ENCODE measurements at regions not wholly inside any gene's neighbourhood (a gene's known extent, or its start where the extent isn't known, plus 50 kb on each side); places are given as distances from the start of the nearest gene placed in this dataset.

- WGBS (ENCODE audit: insufficient coverage), result no CpG with 5 or more reads among the region's 6 CpGs
- H4K20me1 ChIP-seq (ENCODE audit: control insufficient read depth, insufficient read depth, low read length, poor library complexity, severe bottlenecking), result no peaks in the 10 kb centered on the region
- ChIA-PET CTCF (no interaction called here), POLR2A (no interaction called here)
- Mint-ChIP-seq H3K27me3 (peaks cover 4% of the 10 kb centered on the region), H3K9me3 (ENCODE audit: insufficient read depth) (no peaks in the 10 kb centered on the region), H3K4me3 (no peak overlapping the region), H3K4me1 (peaks cover 3% of the 10 kb centered on the region), H3K27ac (no peak overlapping the region)
- H3K27me3 ChIP-seq (replicated peaks in 1 of 4; ENCODE audit: control extremely low read depth in 1 of 4, control insufficient read depth in 3 of 4, insufficient read depth in 4 of 4, low read length in 3 of 4), result no peaks in the 10 kb centered on the region
- DNase-seq, result no peak
- H3K4me2 ChIP-seq (replicated peaks; ENCODE audit: low read depth, low read length, poor library complexity, severe bottlenecking), result no peak overlapping the region
- no peaks in the 10 kb centered on the region for H3K4me1 ChIP-seq (ENCODE audit: control insufficient read depth in 2 of 2, insufficient read depth in 2 of 2, low read length in 2 of 2)
- no peaks in the 10 kb centered on the region for H3K9me3 ChIP-seq (ENCODE audit: control extremely low read depth in 1 of 3, control insufficient read depth in 2 of 3, insufficient read depth in 1 of 3, low read length in 2 of 3)
- no peak overlapping the region for H3K27ac ChIP-seq (ENCODE audit: low read length in 2 of 2)
- no peak overlapping the region for H3K9ac ChIP-seq (ENCODE audit: low read length)
- H3K79me2 ChIP-seq (ENCODE audit: control insufficient read depth, insufficient read depth, low read length), result no peaks in the 10 kb centered on the region
- no peak for ATAC-seq (ENCODE audit: low read depth)
- H3K36me3 ChIP-seq (replicated peaks in 1 of 2; ENCODE audit: control extremely low read depth in 1 of 2, control insufficient read depth in 1 of 2, extremely low read depth in 1 of 2, insufficient read depth in 2 of 2, low read length in 1 of 2), result no peaks in the 10 kb centered on the region
- no peak for TF ChIP-seq CTCF (IDR thresholded peaks at IDR 0.05)
- no peak for TF ChIP-seq EZH2 (IDR thresholded peaks at IDR 0.05; ENCODE audit: borderline replicate concordance, insufficient read depth, low read depth, low read length, poor library complexity, severe bottlenecking)
- H3K4me3 ChIP-seq (ENCODE audit: control extremely low read depth in 1 of 5, extremely low read depth in 1 of 5, insufficient read depth in 1 of 5, low read depth in 2 of 5, low read length in 4 of 5), result no peak overlapping the region
- H2AFZ ChIP-seq (ENCODE audit: insufficient read depth, low read depth, low read length, poor library complexity, severe bottlenecking), result no peak overlapping the region
- intact Hi-C loops (cut with micrococcal nuclease), result no loop called here
Measured at GRCh38 chr6:56742122-56742791, 99.6 kb upstream of the DST start.

GRCh38 chr6:56741472-56741871, 98.8 kb upstream of the DST start:
- Histone ChIP-seq H3K27me3 (replicated peaks in 1 of 4; ENCODE audit: control extremely low read depth in 1 of 4, control insufficient read depth in 3 of 4, insufficient read depth in 4 of 4, low read length in 3 of 4) (no peaks in the 10 kb centered on the region), H3K9me3 (ENCODE audit: control extremely low read depth in 1 of 3, control insufficient read depth in 2 of 3, insufficient read depth in 1 of 3, low read length in 2 of 3) (no peaks in the 10 kb centered on the region), H3K4me1 (ENCODE audit: control insufficient read depth in 2 of 2, insufficient read depth in 2 of 2, low read length in 2 of 2) (no peaks in the 10 kb centered on the region), H3K4me3 (ENCODE audit: control extremely low read depth in 1 of 5, extremely low read depth in 1 of 5, insufficient read depth in 1 of 5, low read depth in 2 of 5, low read length in 4 of 5) (no peak overlapping the region), H3K9ac (ENCODE audit: low read length) (no peak overlapping the region), H4K20me1 (ENCODE audit: control insufficient read depth, insufficient read depth, low read length, poor library complexity, severe bottlenecking) (no peaks in the 10 kb centered on the region), H3K4me2 (replicated peaks; ENCODE audit: low read depth, low read length, poor library complexity, severe bottlenecking) (no peak overlapping the region), H3K36me3 (replicated peaks in 1 of 2; ENCODE audit: control extremely low read depth in 1 of 2, control insufficient read depth in 1 of 2, extremely low read depth in 1 of 2, insufficient read depth in 2 of 2, low read length in 1 of 2) (no peaks in the 10 kb centered on the region), H2AFZ (ENCODE audit: insufficient read depth, low read depth, low read length, poor library complexity, severe bottlenecking) (no peak overlapping the region), H3K27ac (ENCODE audit: low read length in 2 of 2) (no peak overlapping the region), H3K79me2 (ENCODE audit: control insufficient read depth, insufficient read depth, low read length) (no peaks in the 10 kb centered on the region)
- Mint-ChIP-seq H3K9me3 (ENCODE audit: insufficient read depth) (no peaks in the 10 kb centered on the region), H3K27ac (no peak overlapping the region), H3K4me3 (no peak overlapping the region), H3K27me3 (peaks cover 4% of the 10 kb centered on the region), H3K4me1 (peaks cover 3% of the 10 kb centered on the region)
- ChIA-PET POLR2A (no interaction called here), CTCF (no interaction called here)
- no peak for TF ChIP-seq CTCF (IDR thresholded peaks at IDR 0.05)
- no peak for TF ChIP-seq EZH2 (IDR thresholded peaks at IDR 0.05; ENCODE audit: borderline replicate concordance, insufficient read depth, low read depth, low read length, poor library complexity, severe bottlenecking)
- intact Hi-C loops (cut with micrococcal nuclease), result no loop called here
- ATAC-seq (ENCODE audit: low read depth), result no peak
- DNase-seq, result no peak

Measured in B cell (primary cell).